Activated CD4-positive, alpha-beta memory T cell treated with anti-CD3 and anti-CD28 coated beads, Interleukin-2, amount 10 ng/mL, durations not matched to agents 7 days and 5 days (primary cell): ENCODE measurements at regions not wholly inside any gene's neighbourhood (a gene's known extent, or its start where the extent isn't known, plus 50 kb on each side); places are given as distances from the start of the nearest gene placed in this dataset.

Experiments
- CTCF ChIA-PET: fragments of 350-600 bp; sonication (Branson Sonifier 250); formaldehyde crosslinking; loops from one replicate; lab custom pipeline; 2021; ENCODE audit warnings: antibody characterized with exemption, inconsistent platforms; lab: Charles Lee
- POLR2A ChIA-PET: fragments of 350-600 bp; sonication (Branson Sonifier 250); formaldehyde crosslinking; loops from one replicate; lab custom pipeline; 2021; ENCODE audit warnings: antibody characterized with exemption; lab: Charles Lee
- DNase-seq: peaks from one replicate; pipeline ENCODE4 v3.0.0-alpha.2; 2020
- H3K27ac Mint-ChIP-seq: one replicate; pipeline ENCODE4 v1.8.0; 2021; ENCODE audit warnings: mild to moderate bottlenecking, mixed read lengths
- H3K27me3 Mint-ChIP-seq: one replicate; pipeline ENCODE4 v1.8.0; 2021; ENCODE audit warnings: mixed read lengths
- H3K36me3 Mint-ChIP-seq: one replicate; pipeline ENCODE4 v1.8.0; 2021; ENCODE audit warnings: low read depth, mixed read lengths
- H3K4me1 Mint-ChIP-seq: one replicate; pipeline ENCODE4 v1.8.0; 2021; ENCODE audit warnings: mixed read lengths
- H3K4me3 Mint-ChIP-seq: one replicate; pipeline ENCODE4 v1.8.0; 2021; ENCODE audit warnings: mild to moderate bottlenecking, mixed read lengths
- H3K9me3 Mint-ChIP-seq: one replicate; pipeline ENCODE4 v1.8.0; 2021; ENCODE audit warnings: mixed read lengths

DNA sequence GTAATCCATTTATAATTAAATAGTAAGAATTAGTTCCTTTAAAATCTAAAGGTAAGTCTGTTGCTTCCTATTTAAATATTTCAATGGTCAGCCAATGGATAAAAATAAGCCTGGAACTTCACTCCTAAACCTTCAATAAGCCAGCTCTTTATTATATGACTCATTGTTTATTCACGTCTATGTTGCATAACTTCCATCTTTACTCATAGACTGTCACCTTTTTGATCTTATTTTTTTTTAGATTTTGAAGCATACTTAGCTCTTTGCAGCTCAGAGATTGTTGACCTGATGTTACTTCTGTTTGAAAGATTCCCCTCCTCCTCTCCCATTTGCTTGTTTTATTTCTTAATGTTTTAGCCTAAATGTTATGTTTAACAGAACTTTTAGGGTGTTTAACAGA, 1571.2 kb upstream of the RAG2 start:
- no peak for DNase-seq
- no peaks in the 10 kb centered on the region for H3K36me3 Mint-ChIP-seq
- CTCF ChIA-PET: no interaction called here
- no peak overlapping the region for H3K27ac Mint-ChIP-seq
- peaks cover 20% of the 10 kb centered on the region for H3K9me3 Mint-ChIP-seq
- POLR2A ChIA-PET: no interaction called here
- H3K27me3 Mint-ChIP-seq: no peaks in the 10 kb centered on the region
- H3K4me3 Mint-ChIP-seq: no peak overlapping the region
- H3K4me1 Mint-ChIP-seq: no peaks in the 10 kb centered on the region

DNA sequence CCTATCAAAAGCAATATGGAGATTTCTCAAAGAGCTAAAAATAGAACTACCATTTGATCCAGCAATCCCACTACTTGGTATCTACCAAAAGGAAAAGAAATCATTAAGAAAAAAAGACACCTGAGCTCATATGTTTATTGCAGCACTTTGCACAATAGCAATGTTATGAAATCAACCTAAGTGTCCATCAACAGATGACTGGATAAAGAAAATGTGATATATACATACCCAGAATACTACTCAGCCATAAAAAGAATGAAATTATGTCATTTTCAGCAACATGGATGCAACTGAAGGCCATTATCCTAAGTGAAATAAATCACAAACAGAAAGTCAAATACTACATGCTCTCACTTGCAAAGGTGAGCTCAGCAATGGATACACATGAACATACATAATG, 1565.5 kb upstream of the RAG2 start:
- Mint-ChIP-seq H3K9me3 (peaks cover 22% of the 10 kb centered on the region), H3K4me3 (no peak overlapping the region), H3K4me1 (no peaks in the 10 kb centered on the region), H3K36me3 (no peaks in the 10 kb centered on the region), H3K27me3 (no peaks in the 10 kb centered on the region), H3K27ac (no peak overlapping the region)
- CTCF ChIA-PET: no interaction called here
- DNase-seq: no peak
- POLR2A ChIA-PET: no interaction called here

DNA sequence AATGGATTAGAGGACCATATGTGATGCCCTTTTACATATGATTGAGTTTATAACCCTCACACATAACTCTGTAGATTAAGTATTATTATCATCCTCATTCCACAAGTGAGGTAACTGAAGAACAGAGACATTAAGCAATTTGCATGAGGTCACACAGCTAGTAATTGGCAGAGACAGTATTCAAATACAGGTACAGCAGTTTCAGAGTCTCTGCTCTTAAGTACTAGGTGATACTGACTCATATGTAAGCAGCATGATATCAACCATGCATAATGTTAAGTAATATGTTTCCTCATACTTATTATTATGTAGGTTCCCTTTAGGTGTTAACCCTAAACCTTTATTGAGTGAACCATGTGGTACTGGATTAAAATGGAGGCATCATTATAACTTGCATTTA, 1562.4 kb upstream of the RAG2 start:
- H3K4me1 Mint-ChIP-seq: no peaks in the 10 kb centered on the region
- no peaks in the 10 kb centered on the region for H3K36me3 Mint-ChIP-seq
- POLR2A ChIA-PET: no interaction called here
- H3K4me3 Mint-ChIP-seq: no peak overlapping the region
- H3K27ac Mint-ChIP-seq: no peak overlapping the region
- H3K9me3 Mint-ChIP-seq: peaks cover 17% of the 10 kb centered on the region
- CTCF ChIA-PET: no interaction called here
- DNase-seq: no peak
- H3K27me3 Mint-ChIP-seq: no peaks in the 10 kb centered on the region

- no peak for DNase-seq
- Mint-ChIP-seq H3K9me3 (peaks cover 13% of the 10 kb centered on the region), H3K27me3 (no peaks in the 10 kb centered on the region), H3K36me3 (no peaks in the 10 kb centered on the region), H3K27ac (no peak overlapping the region), H3K4me1 (no peaks in the 10 kb centered on the region), H3K4me3 (no peak overlapping the region)
- ChIA-PET CTCF (no interaction called here), POLR2A (no interaction called here)
Observed at GRCh38 chr11:38159038-38159437, 1561.0 kb upstream of the RAG2 start.

- Mint-ChIP-seq H3K27me3 (no peaks in the 10 kb centered on the region), H3K4me3 (no peak overlapping the region), H3K36me3 (no peaks in the 10 kb centered on the region), H3K4me1 (no peaks in the 10 kb centered on the region), H3K27ac (no peak overlapping the region), H3K9me3 (peaks cover 15% of the 10 kb centered on the region)
- ChIA-PET CTCF (no interaction called here), POLR2A (no interaction called here)
- no peak for DNase-seq
Observed at GRCh38 chr11:38156495-38157146, 1558.6 kb upstream of the RAG2 start.

GRCh38 chr11:38155856-38156255, 1557.8 kb upstream of the RAG2 start:
- H3K27me3 Mint-ChIP-seq: no peaks in the 10 kb centered on the region
- H3K4me3 Mint-ChIP-seq: no peak overlapping the region
- CTCF ChIA-PET: no interaction called here

GRCh38 chr11:38153985-38154384, 1555.9 kb upstream of the RAG2 start:
- POLR2A ChIA-PET: no interaction called here
- DNase-seq: no peak
- peaks cover 18% of the 10 kb centered on the region for H3K9me3 Mint-ChIP-seq
- no peak overlapping the region for H3K4me3 Mint-ChIP-seq
- no peaks in the 10 kb centered on the region for H3K27me3 Mint-ChIP-seq
- no peaks in the 10 kb centered on the region for H3K36me3 Mint-ChIP-seq
- no peaks in the 10 kb centered on the region for H3K4me1 Mint-ChIP-seq
- CTCF ChIA-PET: no interaction called here
- no peak overlapping the region for H3K27ac Mint-ChIP-seq

More at GRCh38 chr11:38155856-38156255, 1557.8 kb upstream of the RAG2 start:
- no peaks in the 10 kb centered on the region for H3K36me3 Mint-ChIP-seq
- no peak overlapping the region for H3K27ac Mint-ChIP-seq
- POLR2A ChIA-PET: no interaction called here
- no peak for DNase-seq
- peaks cover 16% of the 10 kb centered on the region for H3K9me3 Mint-ChIP-seq
- no peaks in the 10 kb centered on the region for H3K4me1 Mint-ChIP-seq

GRCh38 chr11:38143852-38144251, 1545.8 kb upstream of the RAG2 start:
- H3K27ac Mint-ChIP-seq: no peak overlapping the region
- H3K4me3 Mint-ChIP-seq: no peak overlapping the region
- peaks cover 7% of the 10 kb centered on the region for H3K9me3 Mint-ChIP-seq
- DNase-seq: no peak
- no peaks in the 10 kb centered on the region for H3K27me3 Mint-ChIP-seq
- no peaks in the 10 kb centered on the region for H3K36me3 Mint-ChIP-seq
- no peaks in the 10 kb centered on the region for H3K4me1 Mint-ChIP-seq
- POLR2A ChIA-PET: no interaction called here
- CTCF ChIA-PET: no interaction called here

DNA sequence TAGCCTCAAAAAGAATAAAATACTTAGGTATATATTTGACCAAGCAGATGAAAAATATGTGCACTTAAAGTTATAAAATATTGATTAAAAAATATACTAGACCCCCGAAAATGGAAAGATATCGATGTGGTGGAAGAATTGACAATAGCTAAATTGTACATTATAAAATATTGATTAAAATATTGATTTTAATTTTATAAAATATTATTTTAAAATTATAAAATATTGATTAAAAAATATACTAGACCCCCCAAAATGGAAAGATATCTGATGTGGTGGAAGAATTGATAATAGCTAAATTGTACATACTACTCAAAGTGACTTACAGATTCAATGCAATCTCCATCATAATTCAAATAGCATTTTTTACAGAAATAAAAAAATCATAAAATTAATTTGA, 1540.9 kb upstream of the RAG2 start:
- DNase-seq: no peak
- Mint-ChIP-seq H3K27ac (no peak overlapping the region), H3K4me3 (no peak overlapping the region), H3K36me3 (no peaks in the 10 kb centered on the region), H3K4me1 (no peaks in the 10 kb centered on the region), H3K9me3 (peaks cover 9% of the 10 kb centered on the region), H3K27me3 (no peaks in the 10 kb centered on the region)
- ChIA-PET CTCF (no interaction called here), POLR2A (no interaction called here)

- ChIA-PET CTCF (no interaction called here), POLR2A (no interaction called here)
- Mint-ChIP-seq H3K27me3 (no peaks in the 10 kb centered on the region), H3K4me3 (no peak overlapping the region), H3K27ac (no peak overlapping the region), H3K9me3 (peaks cover 17% of the 10 kb centered on the region), H3K36me3 (no peaks in the 10 kb centered on the region), H3K4me1 (no peaks in the 10 kb centered on the region)
- DNase-seq: no peak
Observed at GRCh38 chr11:38136887-38137286, 1538.9 kb upstream of the RAG2 start.

GRCh38 chr11:38131535-38131934, 1533.5 kb upstream of the RAG2 start:
- H3K27ac Mint-ChIP-seq: no peak overlapping the region
- no peaks in the 10 kb centered on the region for H3K4me1 Mint-ChIP-seq
- POLR2A ChIA-PET: no interaction called here
- no peaks in the 10 kb centered on the region for H3K36me3 Mint-ChIP-seq
- CTCF ChIA-PET: no interaction called here
- H3K27me3 Mint-ChIP-seq: no peaks in the 10 kb centered on the region
- peaks cover 12% of the 10 kb centered on the region for H3K9me3 Mint-ChIP-seq
- no peak overlapping the region for H3K4me3 Mint-ChIP-seq
- no peak for DNase-seq

GRCh38 chr11:38130976-38131375, 1532.9 kb upstream of the RAG2 start:
- H3K27me3 Mint-ChIP-seq: no peaks in the 10 kb centered on the region
- H3K9me3 Mint-ChIP-seq: peaks cover 12% of the 10 kb centered on the region
- no peak overlapping the region for H3K4me3 Mint-ChIP-seq
- POLR2A ChIA-PET: no interaction called here
- no peak for DNase-seq
- no peak overlapping the region for H3K27ac Mint-ChIP-seq
- no peaks in the 10 kb centered on the region for H3K4me1 Mint-ChIP-seq
- no peaks in the 10 kb centered on the region for H3K36me3 Mint-ChIP-seq
- CTCF ChIA-PET: no interaction called here

DNA sequence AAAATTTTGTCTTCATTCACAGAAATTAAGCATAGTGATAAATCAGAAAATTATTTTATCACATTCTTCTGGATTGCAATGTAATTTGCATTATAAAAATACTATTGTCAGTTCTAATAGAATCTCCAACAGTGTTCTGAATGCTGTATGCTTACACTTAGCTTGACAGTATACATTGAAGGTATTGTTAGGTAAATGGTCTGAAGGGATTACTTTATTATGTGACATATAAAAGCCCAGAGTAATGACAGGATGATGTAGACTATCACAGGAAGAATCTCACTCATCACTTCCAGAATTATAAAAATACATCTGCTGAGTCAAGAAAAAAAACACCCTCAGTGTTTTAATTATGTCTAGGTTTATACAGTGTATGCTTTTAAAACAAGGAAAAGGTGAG, 1532.5 kb upstream of the RAG2 start:
- H3K27me3 Mint-ChIP-seq: no peaks in the 10 kb centered on the region
- H3K9me3 Mint-ChIP-seq: peaks cover 12% of the 10 kb centered on the region
- H3K36me3 Mint-ChIP-seq: no peaks in the 10 kb centered on the region
- ChIA-PET POLR2A (interaction anchor here (0.6 kb wide), 1 partner anchor 218 kb away, joined by 3 read pairs; no protein-coding TSS in a partner anchor), CTCF (no interaction called here)
- no peak overlapping the region for H3K27ac Mint-ChIP-seq
- H3K4me3 Mint-ChIP-seq: no peak overlapping the region
- H3K4me1 Mint-ChIP-seq: no peaks in the 10 kb centered on the region
- DNase-seq: no peak

DNA sequence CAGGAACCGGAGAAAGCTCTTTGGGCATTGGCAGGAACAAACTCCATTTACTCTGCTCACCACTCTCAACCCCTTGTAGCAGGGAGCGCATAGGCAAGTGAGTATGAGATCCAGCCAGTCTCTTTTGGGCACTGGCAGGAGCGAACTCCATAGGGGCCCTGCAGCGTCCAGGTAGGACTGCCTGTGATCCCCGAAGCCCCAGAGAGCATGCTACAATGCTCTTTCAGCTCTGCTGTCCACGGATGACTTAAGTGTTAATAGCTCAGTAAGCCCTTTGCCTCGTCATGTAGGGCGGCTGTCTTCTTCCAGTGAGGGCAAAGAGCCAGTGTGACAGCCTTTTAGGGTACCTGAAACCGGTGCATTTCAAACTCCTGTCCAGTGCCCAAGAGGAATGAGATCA, 1525.6 kb upstream of the RAG2 start:
- ChIA-PET CTCF (no interaction called here), POLR2A (no interaction called here)

More for the DNA sequence above, 1525.6 kb upstream of the RAG2 start:
- no peak for DNase-seq
- Mint-ChIP-seq H3K4me3 (no peak overlapping the region), H3K27me3 (no peaks in the 10 kb centered on the region), H3K27ac (no peak overlapping the region), H3K36me3 (no peaks in the 10 kb centered on the region), H3K9me3 (peaks cover 13% of the 10 kb centered on the region), H3K4me1 (no peaks in the 10 kb centered on the region)
